ENCODE measurements at regions not wholly inside any gene's neighbourhood (a gene's known extent, or its start where the extent isn't known, plus 50 kb on each side); places are given as distances from the start of the nearest gene placed in this dataset.

- no peaks in the 10 kb centered on the region for H3K9me3 ChIP-seq (ENCODE audit: control insufficient read depth in 2 of 3, insufficient read depth in 1 of 3, low read length in 3 of 3)
- no peak overlapping the region for H3K9ac ChIP-seq (ENCODE audit: low read length in 3 of 3)
- no peak overlapping the region for H3K27ac ChIP-seq (ENCODE audit: low read depth in 2 of 2, low read length in 2 of 2)
- intact Hi-C loops (cut with DNase I), result no loop called here
- no peak for TF ChIP-seq CTCF (IDR thresholded peaks at IDR 0.05; ENCODE audit: borderline replicate concordance, extremely low read depth, insufficient read depth)
- no peaks in the 10 kb centered on the region for H3K36me3 ChIP-seq (ENCODE audit: control insufficient read depth in 2 of 3, insufficient read depth in 3 of 3, low read length in 3 of 3)
- H3K27me3 ChIP-seq (ENCODE audit: control insufficient read depth, insufficient read depth, low read length), result no peaks in the 10 kb centered on the region
- no peak overlapping the region for H3K4me3 ChIP-seq (ENCODE audit: low read length in 3 of 3)
- DNase-seq, result no peak
- no peaks in the 10 kb centered on the region for H3K4me1 ChIP-seq (ENCODE audit: control insufficient read depth in 2 of 3, insufficient read depth in 2 of 3, low read depth in 1 of 3, low read length in 3 of 3)
- no peak for FAIRE-seq
Observed at GRCh38 chr4:31592293-31592692, 872.1 kb downstream of the PCDH7 start.

GRCh38 chr4:31595496-31595895 lies 875.3 kb downstream of the PCDH7 start:
- no peaks in the 10 kb centered on the region for H3K9me3 ChIP-seq (ENCODE audit: control insufficient read depth in 2 of 3, insufficient read depth in 1 of 3, low read length in 3 of 3)
- H3K36me3 ChIP-seq (ENCODE audit: control insufficient read depth in 2 of 3, insufficient read depth in 3 of 3, low read length in 3 of 3), result no peaks in the 10 kb centered on the region
- intact Hi-C loops (cut with DNase I), result no loop called here
- no peak for DNase-seq
- no peak overlapping the region for H3K27ac ChIP-seq (ENCODE audit: low read depth in 2 of 2, low read length in 2 of 2)
- no peaks in the 10 kb centered on the region for H3K27me3 ChIP-seq (ENCODE audit: control insufficient read depth, insufficient read depth, low read length)
- no peaks in the 10 kb centered on the region for H3K4me1 ChIP-seq (ENCODE audit: control insufficient read depth in 2 of 3, insufficient read depth in 2 of 3, low read depth in 1 of 3, low read length in 3 of 3)
- TF ChIP-seq CTCF (IDR thresholded peaks at IDR 0.05; ENCODE audit: borderline replicate concordance, extremely low read depth, insufficient read depth), result no peak
- no peak for FAIRE-seq
- H3K4me3 ChIP-seq (ENCODE audit: low read length in 3 of 3), result no peak overlapping the region
- H3K9ac ChIP-seq (ENCODE audit: low read length in 3 of 3), result no peak overlapping the region

GRCh38 chr4:31598639-31599038 lies 878.5 kb downstream of the PCDH7 start:
- Histone ChIP-seq H3K27me3 (ENCODE audit: control insufficient read depth, insufficient read depth, low read length) (no peaks in the 10 kb centered on the region), H3K9ac (ENCODE audit: low read length in 3 of 3) (no peak overlapping the region), H3K4me3 (ENCODE audit: low read length in 3 of 3) (no peak overlapping the region), H3K9me3 (ENCODE audit: control insufficient read depth in 2 of 3, insufficient read depth in 1 of 3, low read length in 3 of 3) (no peaks in the 10 kb centered on the region), H3K4me1 (ENCODE audit: control insufficient read depth in 2 of 3, insufficient read depth in 2 of 3, low read depth in 1 of 3, low read length in 3 of 3) (no peaks in the 10 kb centered on the region), H3K36me3 (ENCODE audit: control insufficient read depth in 2 of 3, insufficient read depth in 3 of 3, low read length in 3 of 3) (no peaks in the 10 kb centered on the region), H3K27ac (ENCODE audit: low read depth in 2 of 2, low read length in 2 of 2) (no peak overlapping the region)
- DNase-seq, result no peak
- intact Hi-C loops (cut with DNase I), result no loop called here
- no peak for TF ChIP-seq CTCF (IDR thresholded peaks at IDR 0.05; ENCODE audit: borderline replicate concordance, extremely low read depth, insufficient read depth)
- no peak for FAIRE-seq

- no peak for TF ChIP-seq CTCF (IDR thresholded peaks at IDR 0.05; ENCODE audit: borderline replicate concordance, extremely low read depth, insufficient read depth)
- intact Hi-C loops (cut with DNase I), result no loop called here
- no peak overlapping the region for H3K27ac ChIP-seq (ENCODE audit: low read depth in 2 of 2, low read length in 2 of 2)
Observed at GRCh38 chr4:31601793-31602192, 881.6 kb downstream of the PCDH7 start.

More at GRCh38 chr4:31601793-31602192, 881.6 kb downstream of the PCDH7 start:
- no peaks in the 10 kb centered on the region for H3K27me3 ChIP-seq (ENCODE audit: control insufficient read depth, insufficient read depth, low read length)
- no peaks in the 10 kb centered on the region for H3K36me3 ChIP-seq (ENCODE audit: control insufficient read depth in 2 of 3, insufficient read depth in 3 of 3, low read length in 3 of 3)
- H3K9me3 ChIP-seq (ENCODE audit: control insufficient read depth in 2 of 3, insufficient read depth in 1 of 3, low read length in 3 of 3), result no peaks in the 10 kb centered on the region
- FAIRE-seq (no peak), DNase-seq (no peak)
- no peak overlapping the region for H3K9ac ChIP-seq (ENCODE audit: low read length in 3 of 3)
- H3K4me3 ChIP-seq (ENCODE audit: low read length in 3 of 3), result no peak overlapping the region
- no peaks in the 10 kb centered on the region for H3K4me1 ChIP-seq (ENCODE audit: control insufficient read depth in 2 of 3, insufficient read depth in 2 of 3, low read depth in 1 of 3, low read length in 3 of 3)

All from kidney (tissue), 13 donors.